Retinal pigment epithelial cell (primary cell): ENCODE measurements at regions not wholly inside any gene's neighbourhood (a gene's known extent, or its start where the extent isn't known, plus 50 kb on each side); places are given as distances from the start of the nearest gene placed in this dataset.

Experiments used
- DNase-seq: peaks from one replicate; pipeline ENCODE4 v3.0.0-alpha.2; 2010; ENCODE audit warnings: low read depth
- H3K4me3 ChIP-seq: 2 replicates; pipeline ENCODE4 v1.5.1; 2011; ENCODE audit warnings: mild to moderate bottlenecking, low read length, control low read depth, moderate library complexity
- CTCF ChIP-seq: conservative IDR thresholded peaks from 2 replicates; pipeline ENCODE4 v1.5.1; 2011; ENCODE audit warnings: low read depth, low read length, control low read depth, inconsistent platforms

- no peak overlapping the region for H3K4me3 ChIP-seq
- TF ChIP-seq CTCF: no peak
- DNase-seq: no peak
Observed at GRCh38 chr3:72636969-72637597, 211.2 kb downstream of the SHQ1 start.

- H3K4me3 ChIP-seq: no peak overlapping the region
- no peak for TF ChIP-seq CTCF
- no peak for DNase-seq
Observed at GRCh38 chr3:72635551-72635950, 212.7 kb downstream of the SHQ1 start.

GRCh38 chr3:72634128-72634527 lies 214.1 kb downstream of the SHQ1 start:
- DNase-seq: no peak
- H3K4me3 ChIP-seq: no peak overlapping the region
- no peak for TF ChIP-seq CTCF

GRCh38 chr3:72633534-72633933 lies 214.7 kb downstream of the SHQ1 start:
- no peak for TF ChIP-seq CTCF
- no peak for DNase-seq
- no peak overlapping the region for H3K4me3 ChIP-seq

- TF ChIP-seq CTCF: no peak
- DNase-seq: no peak
- no peak overlapping the region for H3K4me3 ChIP-seq
Observed at GRCh38 chr3:72633121-72633520, 215.1 kb downstream of the SHQ1 start.

GRCh38 chr3:72632129-72632528 lies 216.1 kb downstream of the SHQ1 start:
- H3K4me3 ChIP-seq: no peak overlapping the region
- TF ChIP-seq CTCF: no peak
- DNase-seq: no peak

GRCh38 chr3:72630969-72631344 lies 217.3 kb downstream of the SHQ1 start:
- H3K4me3 ChIP-seq: no peak overlapping the region
- no peak for TF ChIP-seq CTCF
- DNase-seq: no peak
